GM12865 (cell line): ENCODE measurements at regions not wholly inside any gene's neighbourhood (a gene's known extent, or its start where the extent isn't known, plus 50 kb on each side); places are given as distances from the start of the nearest gene placed in this dataset.

Source experiments
- DNase-seq: peaks from one replicate; pipeline ENCODE4 v3.0.0; 2010; ENCODE audit warnings: low read depth
- H3K4me3 ChIP-seq: 2 replicates; pipeline ENCODE4 v1.5.1; 2011; ENCODE audit warnings: mild to moderate bottlenecking, low read depth, low read length, control low read depth
- CTCF ChIP-seq: IDR thresholded peaks from 2 replicates; pipeline ENCODE4 v1.5.1; 2011; ENCODE audit warnings: low read length, control low read depth, low read depth, inconsistent platforms; ENCODE audit not compliant: insufficient read depth; ENCODE audit errors: missing control alignments

- no peak for TF ChIP-seq CTCF
- no peak overlapping the region for H3K4me3 ChIP-seq
- DNase-seq = no peak
Observed at GRCh38 chr6:130730600-130730999, 96.6 kb upstream of the SMLR1 start.

- TF ChIP-seq CTCF = no peak
- no peak overlapping the region for H3K4me3 ChIP-seq
- DNase-seq = no peak
Observed at GRCh38 chr6:130734161-130734560, 93.0 kb upstream of the SMLR1 start.

GRCh38 chr6:130740308-130740707, 86.9 kb upstream of the SMLR1 start:
- no peak for TF ChIP-seq CTCF
- no peak overlapping the region for H3K4me3 ChIP-seq
- no peak for DNase-seq

GRCh38 chr6:130742131-130742681, 85.0 kb upstream of the SMLR1 start:
- no peak for DNase-seq
- no peak overlapping the region for H3K4me3 ChIP-seq
- TF ChIP-seq CTCF = no peak

- no peak for TF ChIP-seq CTCF
- H3K4me3 ChIP-seq = no peak overlapping the region
- DNase-seq = no peak
Observed at GRCh38 chr6:130743175-130743574, 84.0 kb upstream of the SMLR1 start.

GRCh38 chr6:130744576-130745366, 82.4 kb upstream of the SMLR1 start:
- no peak overlapping the region for H3K4me3 ChIP-seq
- no peak for TF ChIP-seq CTCF
- DNase-seq = no peak
